Liver (tissue), 8 donors: ENCODE measurements at regions not wholly inside any gene's neighbourhood (a gene's known extent, or its start where the extent isn't known, plus 50 kb on each side); places are given as distances from the start of the nearest gene placed in this dataset.
A peak's percentile ranks its signal among the peaks of the same experiment; 100 is the strongest.

Experiments
- DNase-seq: peaks from one replicate; pipeline ENCODE4 v3.0.0-alpha.2; 2017; ENCODE audit warnings: low spot score
- H3K27ac ChIP-seq, 2 donors: one replicate each; pipeline ENCODE4 v1.7.0; 2013; ENCODE audit warnings: inconsistent platforms in 2 of 2, low read length in 2 of 2, control low read depth in 1 of 2, low read depth in 1 of 2, mild to moderate bottlenecking in 1 of 2
- H3K27me3 ChIP-seq, 4 donors: one replicate each; pipeline versions ENCODE4 v1.6.1 to v1.7.0; 2013; ENCODE audit warnings: low read length in 3 of 4, inconsistent platforms in 1 of 4, mild to moderate bottlenecking in 1 of 4, moderate library complexity in 1 of 4; ENCODE audit not compliant: control insufficient read depth in 4 of 4, insufficient read depth in 4 of 4
- H3K36me3 ChIP-seq, 4 donors: one replicate each; pipeline versions ENCODE4 v1.6.1 to v1.7.0; 2013; ENCODE audit warnings: low read length in 3 of 4, mild to moderate bottlenecking in 3 of 4, low read depth in 1 of 4, moderate library complexity in 1 of 4; ENCODE audit not compliant: control insufficient read depth in 4 of 4, insufficient read depth in 3 of 4
- H3K4me1 ChIP-seq, 4 donors: one replicate each; pipeline versions ENCODE4 v1.6.1 to v1.7.0; 2013; ENCODE audit warnings: low read length in 3 of 4, mild to moderate bottlenecking in 3 of 4, moderate library complexity in 1 of 4; ENCODE audit not compliant: control insufficient read depth in 4 of 4, insufficient read depth in 4 of 4
- H3K4me3 ChIP-seq, 3 donors: one replicate each; pipeline versions ENCODE4 v1.6.1 to v1.7.0; 2013; ENCODE audit warnings: low read length in 3 of 3, control low read depth in 1 of 3, low read depth in 1 of 3, mild to moderate bottlenecking in 1 of 3
- H3K9ac ChIP-seq, 2 donors: one replicate each; pipeline ENCODE4 v1.7.0; 2013; ENCODE audit warnings: low read length in 2 of 2, mild to moderate bottlenecking in 2 of 2, moderate library complexity in 2 of 2, control low read depth in 1 of 2, low read depth in 1 of 2
- H3K9me3 ChIP-seq, 4 donors: one replicate each; pipeline versions ENCODE4 v1.6.1 to v1.7.0; 2013; ENCODE audit warnings: low read length in 3 of 4; ENCODE audit not compliant: control insufficient read depth in 4 of 4
- EGR1 ChIP-seq, 2 donors: IDR thresholded peaks; 2 replicates each; pipeline ENCODE4 v1.6.1; 2016 to 2018; ENCODE audit warnings: antibody characterized with exemption in 2 of 2, low read depth in 2 of 2
- FOXA1 ChIP-seq: IDR thresholded peaks from 2 replicates; pipeline ENCODE4 v1.6.1; 2016; ENCODE audit warnings: antibody characterized with exemption
- FOXA2 ChIP-seq: IDR thresholded peaks from 2 replicates; pipeline ENCODE4 v1.6.1; 2016; ENCODE audit warnings: antibody characterized with exemption
- GABPA ChIP-seq, 2 donors: IDR thresholded peaks in 1 of 2; conservative IDR thresholded peaks in 1 of 2; 2 replicates each; pipeline ENCODE4 v1.6.1; 2016; ENCODE audit warnings: antibody characterized with exemption in 2 of 2, mild to moderate bottlenecking in 1 of 2, moderate library complexity in 1 of 2
- HNF4A ChIP-seq, 2 donors: conservative IDR thresholded peaks; 2 replicates each; pipeline ENCODE4 v1.6.1; 2016; ENCODE audit warnings: antibody characterized with exemption in 2 of 2, mild to moderate bottlenecking in 2 of 2
- HNF4G ChIP-seq: IDR thresholded peaks from 2 replicates; pipeline ENCODE4 v1.6.1; 2016; ENCODE audit warnings: antibody characterized with exemption
- JUND ChIP-seq, 2 donors: IDR thresholded peaks; 2 replicates each; pipeline ENCODE4 v1.6.1; 2016; ENCODE audit warnings: antibody characterized with exemption in 2 of 2
- NR2F2 ChIP-seq: IDR thresholded peaks from 2 replicates; pipeline ENCODE4 v1.6.1; 2016; ENCODE audit warnings: antibody characterized with exemption
- RAD21 ChIP-seq, 2 donors: IDR thresholded peaks; 2 replicates each; pipeline ENCODE4 v1.6.1; 2016; ENCODE audit warnings: antibody characterized with exemption in 2 of 2, mild to moderate bottlenecking in 2 of 2
- REST ChIP-seq: IDR thresholded peaks from 2 replicates; pipeline ENCODE4 v1.6.1; 2016; ENCODE audit warnings: antibody characterized with exemption, mild to moderate bottlenecking
- RXRA ChIP-seq, 2 donors: IDR thresholded peaks; 2 replicates each; pipeline ENCODE4 v1.6.1; 2017 to 2018; ENCODE audit warnings: antibody characterized with exemption in 2 of 2, mild to moderate bottlenecking in 1 of 2
- SP1 ChIP-seq: IDR thresholded peaks from 2 replicates; pipeline ENCODE4 v1.6.1; 2018; ENCODE audit warnings: antibody characterized with exemption, mild to moderate bottlenecking
- TAF1 ChIP-seq: conservative IDR thresholded peaks from 2 replicates; pipeline ENCODE4 v1.6.1; 2016; ENCODE audit warnings: antibody characterized with exemption, mild to moderate bottlenecking
- YY1 ChIP-seq: IDR thresholded peaks from 2 replicates; pipeline ENCODE4 v1.6.1; 2016; ENCODE audit warnings: antibody characterized with exemption, mild to moderate bottlenecking
- ZBTB33 ChIP-seq: IDR thresholded peaks from 2 replicates; pipeline ENCODE4 v1.6.1; 2016; ENCODE audit warnings: antibody characterized with exemption
- WGBS: extraction: QIAGEN DNeasy Blood & Tissue Kit; methylation state at CpG from one replicate; pipeline ENCODE4 v1.1.7; 2013; 5-methylcytosine and 5-hydroxymethylcytosine counted together
- TF ChIP-seq, protein P1 (sequence below): fragments of 150-350 bp; IDR thresholded peaks from 2 replicates; pipeline ENCODE4 v1.5.1; 2017; ENCODE audit warnings: improper control_type of control experiment, low read depth, low read length; ENCODE audit not compliant: missing input control
- TF ChIP-seq, protein P2 (sequence below): IDR thresholded peaks from 2 replicates; pipeline ENCODE4 v1.6.1; 2016; ENCODE audit warnings: antibody characterized with exemption
- TF ChIP-seq, protein P3 (sequence below): IDR thresholded peaks from 2 replicates; pipeline ENCODE4 v1.6.1; 2016; ENCODE audit warnings: antibody characterized with exemption
- donor health status: healthy.
- donor health status: healthy.
- donor health status: healthy.
- donor health status: healthy.
- donor health status: healthy.

- WGBS = 72% methylated on average over 4 of the region's 4 CpGs
- no peaks in the 10 kb centered on the region for H3K27me3 ChIP-seq
- no peak overlapping the region for H3K9ac ChIP-seq
- H3K9me3 ChIP-seq = no peaks in the 10 kb centered on the region
- H3K36me3 ChIP-seq = no peaks in the 10 kb centered on the region
- TF ChIP-seq FOXA1 (no peak), ZBTB33 (no peak), GABPA (IDR thresholded peaks at IDR 0.05 in 1 of 2, conservative IDR thresholded peaks at IDR 0.05 in 1 of 2) (no peak), NR2F2 (no peak), EGR1 (IDR thresholded peaks at IDR 0.05; ENCODE audit: low read depth in 2 of 2) (no peak), FOXA2 (no peak)
- TF ChIP-seq, protein P1, sequence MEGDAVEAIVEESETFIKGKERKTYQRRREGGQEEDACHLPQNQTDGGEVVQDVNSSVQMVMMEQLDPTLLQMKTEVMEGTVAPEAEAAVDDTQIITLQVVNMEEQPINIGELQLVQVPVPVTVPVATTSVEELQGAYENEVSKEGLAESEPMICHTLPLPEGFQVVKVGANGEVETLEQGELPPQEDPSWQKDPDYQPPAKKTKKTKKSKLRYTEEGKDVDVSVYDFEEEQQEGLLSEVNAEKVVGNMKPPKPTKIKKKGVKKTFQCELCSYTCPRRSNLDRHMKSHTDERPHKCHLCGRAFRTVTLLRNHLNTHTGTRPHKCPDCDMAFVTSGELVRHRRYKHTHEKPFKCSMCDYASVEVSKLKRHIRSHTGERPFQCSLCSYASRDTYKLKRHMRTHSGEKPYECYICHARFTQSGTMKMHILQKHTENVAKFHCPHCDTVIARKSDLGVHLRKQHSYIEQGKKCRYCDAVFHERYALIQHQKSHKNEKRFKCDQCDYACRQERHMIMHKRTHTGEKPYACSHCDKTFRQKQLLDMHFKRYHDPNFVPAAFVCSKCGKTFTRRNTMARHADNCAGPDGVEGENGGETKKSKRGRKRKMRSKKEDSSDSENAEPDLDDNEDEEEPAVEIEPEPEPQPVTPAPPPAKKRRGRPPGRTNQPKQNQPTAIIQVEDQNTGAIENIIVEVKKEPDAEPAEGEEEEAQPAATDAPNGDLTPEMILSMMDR = no peak
- TF ChIP-seq, protein P2, sequence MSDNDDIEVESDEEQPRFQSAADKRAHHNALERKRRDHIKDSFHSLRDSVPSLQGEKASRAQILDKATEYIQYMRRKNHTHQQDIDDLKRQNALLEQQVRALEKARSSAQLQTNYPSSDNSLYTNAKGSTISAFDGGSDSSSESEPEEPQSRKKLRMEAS = no peak
- DNase-seq = no peak
- peaks cover 0 to 11% (median 8%) of the 10 kb centered on the region in 4 donors for H3K4me1 ChIP-seq
- no peak overlapping the region for H3K27ac ChIP-seq
- H3K4me3 ChIP-seq = no peak overlapping the region
These were observed 245.9 kb upstream of the FGGY start for GRCh38 chr1:59051007-59051406.

- Histone ChIP-seq H3K27ac (peak overlapping the region; percentile 9 to 36), H3K9me3 (no peaks in the 10 kb centered on the region), H3K9ac (no peak overlapping the region), H3K4me1 (peaks cover 0 to 22% (median 14%) of the 10 kb centered on the region in 4 donors), H3K4me3 (no peak overlapping the region), H3K27me3 (no peaks in the 10 kb centered on the region), H3K36me3 (no peaks in the 10 kb centered on the region)
- TF ChIP-seq TAF1 = no peak
- TF ChIP-seq ZBTB33 = peak; percentile 51
- TF ChIP-seq, protein P2 = peak; percentile 82
- TF ChIP-seq EGR1 (IDR thresholded peaks at IDR 0.05; ENCODE audit: low read depth in 2 of 2) = peak in 1 of 2 donors; percentile 48
- TF ChIP-seq HNF4G = no peak
- peak; percentile 61 to 69 for TF ChIP-seq RAD21 (IDR thresholded peaks at IDR 0.05)
- peak in 1 of 2 donors; percentile 25 for TF ChIP-seq GABPA (IDR thresholded peaks at IDR 0.05 in 1 of 2, conservative IDR thresholded peaks at IDR 0.05 in 1 of 2)
- TF ChIP-seq, protein P3, sequence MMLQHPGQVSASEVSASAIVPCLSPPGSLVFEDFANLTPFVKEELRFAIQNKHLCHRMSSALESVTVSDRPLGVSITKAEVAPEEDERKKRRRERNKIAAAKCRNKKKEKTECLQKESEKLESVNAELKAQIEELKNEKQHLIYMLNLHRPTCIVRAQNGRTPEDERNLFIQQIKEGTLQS = peak; percentile 27
- TF ChIP-seq NR2F2 = peak; percentile 9
- TF ChIP-seq SP1 = peak; percentile 59
- peak; percentile 90 for TF ChIP-seq FOXA1
- peak; percentile 73 to 91 for TF ChIP-seq RXRA (IDR thresholded peaks at IDR 0.05)
- peak; percentile 87 for TF ChIP-seq YY1
- TF ChIP-seq, protein P1 = no peak
- peak; percentile 88 for TF ChIP-seq FOXA2
- TF ChIP-seq JUND (IDR thresholded peaks at IDR 0.05) = peak; percentile 66 to 74
- TF ChIP-seq REST = peak; percentile 35
- TF ChIP-seq HNF4A (conservative IDR thresholded peaks at IDR 0.05) = peak; percentile 68 to 79
- no peak for DNase-seq
- 31% methylated on average over 5 of the region's 5 CpGs for WGBS
These were observed 244.7 kb upstream of the FGGY start for GRCh38 chr1:59052166-59052590.
